HG02938 (cell line): ENCODE measurements at regions not wholly inside any gene's neighbourhood (a gene's known extent, or its start where the extent isn't known, plus 50 kb on each side); places are given as distances from the start of the nearest gene placed in this dataset.

Experiments
- ATAC-seq: cut with Tn5 transposase; IDR thresholded peaks from one replicate; pipeline ENCODE4 v1.9.1; 2021; ENCODE audit warnings: mild to moderate bottlenecking, moderate library complexity; ENCODE audit not compliant: unreplicated experiment

DNA sequence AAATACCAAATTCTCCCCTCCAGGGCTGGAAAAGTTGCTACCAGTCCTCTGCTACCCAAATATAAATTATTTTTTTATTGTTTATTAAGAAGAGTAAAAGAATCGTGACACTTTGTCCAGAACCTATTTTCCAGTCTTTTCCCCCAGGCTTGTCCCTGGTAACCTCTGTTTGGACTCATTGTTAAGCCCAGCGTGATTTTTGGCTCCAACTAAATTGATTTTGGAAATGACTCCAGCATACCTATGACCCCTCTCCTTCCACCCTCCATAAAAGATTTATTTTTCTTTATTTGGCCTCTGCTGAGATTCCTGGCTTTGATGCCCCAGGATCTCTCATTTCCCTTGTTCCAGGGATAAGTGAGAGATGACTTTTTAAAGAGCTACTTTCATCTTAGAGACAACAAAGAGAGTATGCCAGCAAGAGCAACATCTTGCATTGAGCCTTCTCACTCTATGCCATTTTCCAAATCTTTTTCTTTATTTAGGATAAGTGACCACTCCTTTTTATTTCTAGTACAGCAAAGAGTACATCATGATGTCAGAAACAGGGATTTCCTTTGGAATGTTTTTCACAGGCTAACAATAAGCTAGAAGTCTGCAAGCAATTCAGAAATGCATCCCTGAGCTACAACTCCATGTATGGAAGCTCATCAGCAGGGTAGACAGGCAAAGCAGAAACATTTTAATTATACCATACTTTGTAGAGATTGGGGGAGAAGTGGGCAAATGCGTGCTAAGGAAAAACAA, 75.8 kb downstream of the DAD1 start:
- ATAC-seq: no peak

GRCh38 chr14:22512106-22512814, 76.8 kb downstream of the DAD1 start:
- no peak for ATAC-seq

DNA sequence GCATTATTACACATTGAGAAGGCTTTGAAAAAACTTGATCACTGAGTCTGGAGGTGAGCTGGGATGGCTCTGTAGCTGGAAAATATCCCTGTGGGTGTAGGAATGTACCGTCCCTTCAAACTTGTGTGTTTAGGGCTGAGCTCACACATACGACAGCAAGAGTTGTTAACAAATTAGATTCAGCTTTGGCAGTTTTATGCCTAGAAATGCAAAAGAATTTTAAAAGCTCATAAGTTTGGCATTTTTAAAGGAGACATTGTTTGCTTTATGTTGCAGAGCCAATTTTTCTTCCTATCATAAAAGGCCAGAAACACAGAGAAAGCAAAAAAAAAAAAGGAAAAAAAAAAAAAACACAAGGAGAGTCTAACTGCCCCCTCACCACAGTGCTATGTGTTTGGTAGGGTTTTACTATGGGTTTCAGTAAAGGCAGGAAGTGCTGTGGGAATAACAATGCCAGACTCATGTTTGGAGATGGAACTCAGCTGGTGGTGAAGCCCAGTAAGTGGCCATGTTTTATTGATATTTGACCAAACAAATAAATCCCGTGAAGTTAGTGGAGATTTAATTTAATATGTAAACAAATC, 78.4 kb downstream of the DAD1 start:
- ATAC-seq: no peak

DNA sequence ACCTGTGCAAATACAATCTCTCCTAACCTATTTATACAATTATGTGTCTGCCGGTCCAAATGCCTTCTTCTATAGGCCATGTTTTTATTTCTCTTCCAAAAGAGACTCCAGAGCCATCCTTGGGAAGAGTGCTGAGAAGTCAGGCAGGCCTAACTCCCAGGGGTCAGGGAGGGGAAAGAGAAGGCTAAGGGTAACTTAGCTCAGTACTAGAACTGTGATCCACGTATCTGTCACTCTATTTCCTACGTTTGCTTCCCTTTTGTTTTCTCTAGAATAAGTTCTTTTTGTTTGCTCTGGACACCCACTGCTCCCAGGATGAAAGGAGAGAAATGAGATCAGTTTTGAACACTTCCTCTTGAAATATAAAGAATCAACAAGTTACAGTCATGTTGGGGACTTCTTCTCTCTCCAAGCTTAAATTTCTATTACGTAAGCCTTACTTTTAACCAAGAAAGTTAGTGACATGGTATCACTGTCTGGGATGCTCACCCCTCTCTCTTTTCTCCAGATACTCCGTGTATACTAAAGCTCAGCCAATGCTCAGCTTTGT, 79.2 kb downstream of the DAD1 start:
- no peak for ATAC-seq

DNA sequence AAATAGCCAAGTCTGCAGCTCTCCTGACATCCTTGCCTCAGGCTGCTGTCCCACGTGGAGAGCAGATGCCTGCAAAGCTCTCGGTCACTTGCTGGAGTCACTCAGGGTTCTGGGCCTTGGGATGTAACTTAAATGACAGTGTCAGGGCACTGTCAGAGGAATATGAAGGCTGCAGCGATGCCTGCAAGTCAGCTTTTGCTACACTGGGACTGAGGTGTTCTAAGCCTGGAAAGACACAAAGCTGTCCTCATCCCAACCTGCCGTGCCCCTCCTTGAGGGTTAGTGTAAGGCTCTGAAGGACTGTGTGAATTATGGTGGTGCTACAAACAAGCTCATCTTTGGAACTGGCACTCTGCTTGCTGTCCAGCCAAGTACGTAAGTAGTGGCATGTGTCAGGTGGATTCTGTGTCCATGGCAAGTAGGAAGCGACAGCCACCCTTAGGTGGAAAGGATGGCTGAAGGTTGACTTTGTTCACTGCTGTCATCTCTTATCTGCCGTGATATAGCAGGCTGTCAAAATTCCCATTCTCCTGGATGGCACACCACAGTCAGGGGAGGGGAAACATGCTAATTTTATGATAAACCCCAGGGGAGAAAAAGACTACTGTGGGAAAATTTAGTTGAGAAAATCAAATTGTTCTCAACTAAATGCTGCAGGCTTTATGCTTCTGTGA, 79.9 kb downstream of the DAD1 start:
- ATAC-seq: no peak

GRCh38 chr14:22508662-22509035, 80.4 kb downstream of the DAD1 start:
- ATAC-seq: no peak

- ATAC-seq: no peak
Observed at GRCh38 chr14:22508150-22508457, 80.9 kb downstream of the DAD1 start.

DNA sequence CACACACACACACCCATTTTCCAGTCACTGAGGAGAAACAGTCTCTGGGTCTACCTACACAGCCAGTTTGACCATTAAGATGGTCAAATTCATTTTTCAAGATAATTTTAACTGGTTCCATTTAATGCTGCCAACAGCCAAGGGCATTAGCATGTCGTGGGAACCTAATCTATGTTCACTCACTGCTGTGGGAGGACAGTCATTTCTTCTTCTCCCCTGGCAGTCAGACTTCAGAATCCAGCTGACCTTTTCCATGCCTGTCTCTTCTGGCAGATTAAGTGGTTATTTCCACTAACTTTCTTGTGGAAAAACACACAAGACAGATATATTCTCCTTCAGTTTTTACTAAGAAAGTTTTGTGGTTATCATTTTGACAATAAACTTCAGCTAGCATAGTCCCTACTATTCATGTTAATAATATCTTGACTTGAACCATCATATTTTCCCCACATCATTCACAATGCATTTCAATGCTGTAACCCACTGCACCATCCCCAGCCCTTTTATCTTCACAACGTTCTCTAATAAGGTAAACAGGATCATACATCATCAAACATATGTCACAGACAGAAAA, 82.2 kb downstream of the DAD1 start:
- ATAC-seq: no peak

DNA sequence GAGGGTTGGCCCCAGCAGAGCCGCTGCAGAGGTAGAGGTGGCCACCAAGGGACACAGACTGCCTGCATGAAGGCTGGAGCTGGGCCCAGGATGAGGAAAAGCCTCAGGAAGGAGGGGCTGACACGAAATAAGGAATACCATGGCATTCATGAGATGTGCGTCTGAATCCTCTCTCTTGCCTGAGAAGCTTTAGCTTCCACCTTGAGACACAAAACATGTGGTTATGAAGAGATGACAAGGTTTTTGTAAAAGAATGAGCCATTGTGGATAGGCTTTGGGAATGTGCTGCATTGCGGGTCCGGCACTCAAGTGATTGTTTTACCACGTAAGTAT, 82.7 kb downstream of the DAD1 start:
- ATAC-seq: no peak

- ATAC-seq: no peak
Observed at GRCh38 chr14:22505697-22506377, 83.2 kb downstream of the DAD1 start.

- ATAC-seq: no peak
Observed at GRCh38 chr14:22505309-22505696, 83.7 kb downstream of the DAD1 start.

- ATAC-seq: no peak
Observed at GRCh38 chr14:22502551-22502950, 86.5 kb downstream of the DAD1 start.

GRCh38 chr14:22502007-22502406, 87.0 kb downstream of the DAD1 start:
- ATAC-seq: no peak

DNA sequence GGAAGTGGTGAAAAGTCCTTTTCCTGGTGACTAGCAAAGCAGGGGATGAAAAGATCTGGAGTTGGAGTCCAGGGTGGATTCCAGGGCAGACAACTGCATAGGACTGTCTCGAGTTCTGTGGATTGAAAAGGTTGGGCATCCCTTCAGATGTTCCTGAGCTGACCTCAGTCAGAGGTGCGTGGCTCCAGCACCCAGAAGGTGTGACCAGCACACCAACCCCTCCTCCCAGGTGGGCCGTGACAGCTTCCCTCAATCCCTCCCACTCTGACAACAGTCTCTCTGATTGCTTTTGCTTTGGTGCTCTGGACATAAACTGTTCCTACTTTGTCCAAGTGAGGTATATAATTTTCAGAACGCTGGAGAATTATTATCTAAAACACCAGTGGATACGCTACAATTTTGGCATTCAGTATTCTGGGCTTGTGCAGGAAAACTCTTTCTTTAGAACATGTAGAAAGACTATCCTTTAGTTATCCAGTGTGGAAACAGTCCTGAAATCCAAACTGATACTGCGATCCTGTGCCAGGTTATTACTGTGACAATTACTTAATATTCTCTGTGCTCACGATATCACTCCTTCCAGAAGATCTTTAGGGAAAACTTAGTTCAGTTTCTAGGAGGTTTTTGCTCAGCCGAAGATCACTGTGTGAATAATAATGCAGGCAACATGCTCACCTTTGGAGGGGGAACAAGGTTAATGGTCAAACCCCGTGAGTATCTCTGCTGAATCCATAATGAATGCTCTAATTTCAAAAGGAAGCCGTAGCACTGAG, 87.9 kb downstream of the DAD1 start:
- ATAC-seq: no peak

GRCh38 chr14:22500525-22500924, 88.5 kb downstream of the DAD1 start:
- ATAC-seq: no peak

DNA sequence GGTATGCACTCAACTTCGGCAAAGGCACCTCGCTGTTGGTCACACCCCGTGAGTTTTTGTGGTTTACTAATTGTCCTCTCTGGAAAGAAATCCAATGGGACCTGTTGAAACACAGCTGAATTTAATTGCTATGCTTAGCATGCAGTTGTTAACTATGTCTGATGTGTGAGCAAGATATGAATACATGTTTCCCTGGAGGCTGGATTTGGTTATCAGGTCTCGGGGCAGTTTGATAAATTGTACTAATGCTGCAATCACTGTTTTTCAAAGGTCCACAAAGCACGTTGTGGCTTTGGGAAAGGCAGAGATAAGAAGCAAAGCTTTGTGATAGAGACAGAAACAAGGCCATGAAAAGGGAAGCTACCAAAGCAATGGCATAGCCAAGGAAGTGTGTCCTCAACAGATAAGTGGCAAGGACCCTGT, 91.3 kb downstream of the DAD1 start:
- ATAC-seq: no peak

GRCh38 chr14:22497144-22497423, 91.9 kb downstream of the DAD1 start:
- ATAC-seq: no peak

- ATAC-seq: no peak
Observed at GRCh38 chr14:22494486-22495135, 94.4 kb downstream of the DAD1 start.

DNA sequence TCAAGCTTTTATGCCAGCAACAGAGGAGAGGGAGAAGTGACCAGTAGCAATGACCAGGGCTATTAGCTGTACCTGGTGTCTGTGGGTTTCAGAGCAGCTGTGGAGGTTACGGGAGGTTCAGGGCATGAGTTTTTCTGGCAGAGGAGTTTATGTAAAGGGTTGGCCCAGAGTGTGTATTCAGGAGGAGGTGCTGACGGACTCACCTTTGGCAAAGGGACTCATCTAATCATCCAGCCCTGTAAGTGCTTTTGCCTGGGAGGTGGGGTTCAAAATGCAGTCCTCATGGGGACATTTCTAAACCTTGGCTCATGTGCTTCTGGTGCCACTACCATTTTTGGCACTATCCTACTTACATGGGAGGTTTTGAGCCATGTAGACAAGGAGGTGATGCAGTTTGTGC, 95.3 kb downstream of the DAD1 start:
- ATAC-seq: no peak
